ENCODE measurements at regions not wholly inside any gene's neighbourhood (a gene's known extent, or its start where the extent isn't known, plus 50 kb on each side); places are given as distances from the start of the nearest gene placed in this dataset.

- H3K9me3 ChIP-seq (replicated peaks in 1 of 3) = no peaks in the 10 kb centered on the region
- DNase-seq = no peak
- H3K4me1 ChIP-seq (replicated peaks in 1 of 2) = no peaks in the 10 kb centered on the region
- intact Hi-C loops (cut with DNase I) = no loop called here
- H3K4me3 ChIP-seq = no peak overlapping the region
- no peaks in the 10 kb centered on the region for H3K27me3 ChIP-seq
- TF ChIP-seq POLR2A (IDR thresholded peaks at IDR 0.05) (no peak), CTCF (IDR thresholded peaks at IDR 0.05) (no peak)
- H3K27ac ChIP-seq = no peak overlapping the region
- no peaks in the 10 kb centered on the region for H3K36me3 ChIP-seq (replicated peaks in 1 of 2)
Measured at GRCh38 chr7:84317536-84317935, 122.9 kb upstream of the SEMA3A start.

GRCh38 chr7:84314263-84314662, 119.7 kb upstream of the SEMA3A start:
- Histone ChIP-seq H3K9me3 (replicated peaks in 1 of 3) (no peaks in the 10 kb centered on the region), H3K4me1 (replicated peaks in 1 of 2) (no peaks in the 10 kb centered on the region), H3K27ac (no peak overlapping the region), H3K4me3 (no peak overlapping the region), H3K27me3 (no peaks in the 10 kb centered on the region), H3K36me3 (replicated peaks in 1 of 2) (no peaks in the 10 kb centered on the region)
- 76 to 86% (median 84%) methylated on average over 2 of the region's 2 CpGs for WGBS, 4 donors
- intact Hi-C loops (cut with DNase I) = no loop called here
- TF ChIP-seq CTCF (IDR thresholded peaks at IDR 0.05) (no peak), POLR2A (IDR thresholded peaks at IDR 0.05) (no peak)
- no peak for DNase-seq

GRCh38 chr7:84304407-84304806, 109.8 kb upstream of the SEMA3A start:
- 78 to 85% (median 84%) methylated on average over 2 of the region's 2 CpGs for WGBS, 4 donors
- H3K4me3 ChIP-seq = no peak overlapping the region
- intact Hi-C loops (cut with DNase I) = no loop called here
- no peaks in the 10 kb centered on the region for H3K36me3 ChIP-seq (replicated peaks in 1 of 2)
- no peaks in the 10 kb centered on the region for H3K27me3 ChIP-seq
- no peaks in the 10 kb centered on the region for H3K9me3 ChIP-seq (replicated peaks in 1 of 3)
- TF ChIP-seq POLR2A (IDR thresholded peaks at IDR 0.05) (no peak), CTCF (IDR thresholded peaks at IDR 0.05) (no peak)
- DNase-seq = no peak
- no peak overlapping the region for H3K27ac ChIP-seq
- no peaks in the 10 kb centered on the region for H3K4me1 ChIP-seq (replicated peaks in 1 of 2)

GRCh38 chr7:84302949-84303348, 108.4 kb upstream of the SEMA3A start:
- no peaks in the 10 kb centered on the region for H3K9me3 ChIP-seq (replicated peaks in 1 of 3)
- intact Hi-C loops (cut with DNase I) = no loop called here
- no peak overlapping the region for H3K27ac ChIP-seq
- no peak for TF ChIP-seq POLR2A (IDR thresholded peaks at IDR 0.05)
- no peak for TF ChIP-seq CTCF (IDR thresholded peaks at IDR 0.05)
- DNase-seq = no peak
- no peaks in the 10 kb centered on the region for H3K4me1 ChIP-seq (replicated peaks in 1 of 2)
- no peak overlapping the region for H3K4me3 ChIP-seq
- H3K36me3 ChIP-seq (replicated peaks in 1 of 2) = no peaks in the 10 kb centered on the region
- 54 to 74% (median 71%) methylated on average over 3 of the region's 3 CpGs for WGBS, 4 donors
- H3K27me3 ChIP-seq = no peaks in the 10 kb centered on the region
